LNCaP clone FGC (cell line): ENCODE measurements at regions not wholly inside any gene's neighbourhood (a gene's known extent, or its start where the extent isn't known, plus 50 kb on each side); places are given as distances from the start of the nearest gene placed in this dataset.
"Not testable (repeated sequence)": the region's sequence is repeated elsewhere in the genome, so short reads cannot be mapped to it uniquely, and the experiment has no call there.

Experiments
- DNase-seq: peaks from one replicate; pipeline ENCODE4 v3.0.0-alpha.2; 2011; ENCODE audit warnings: low read depth
- H3K4me3 ChIP-seq: 2 replicates; pipeline ENCODE4 v1.5.1; 2011; ENCODE audit warnings: mild to moderate bottlenecking, low read depth, low read length, control low read depth
- TF ChIP-seq, protein P1 (sequence below): IDR thresholded peaks from 2 replicates; pipeline ENCODE4 v1.5.1; 2012; ENCODE audit warnings: mild to moderate bottlenecking; ENCODE audit not compliant: control insufficient read depth, insufficient read depth; ENCODE audit errors: extremely low read depth

DNA sequence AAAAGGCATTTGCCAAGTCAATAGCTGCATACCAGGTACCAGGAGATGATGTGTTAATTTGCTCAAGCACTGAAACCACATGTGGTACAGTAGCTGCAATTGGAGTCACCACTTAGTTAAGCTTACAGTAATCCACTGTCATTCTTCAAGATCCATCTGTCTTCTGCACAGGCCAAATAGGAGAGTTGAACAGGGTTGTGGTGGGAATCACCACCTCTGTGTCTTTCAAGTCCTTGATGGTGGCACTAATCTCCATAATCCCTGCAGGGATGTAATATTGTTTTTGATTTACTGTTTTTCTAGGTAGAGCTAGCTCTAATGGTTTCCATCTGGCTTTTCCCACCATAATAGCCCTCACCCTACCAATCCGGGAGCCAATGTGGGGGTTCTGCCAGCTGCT lies 91.9 kb downstream of the FCRL5 start:
- DNase-seq, result no peak
- H3K4me3 ChIP-seq, result no peak overlapping the region
- TF ChIP-seq, protein P1, sequence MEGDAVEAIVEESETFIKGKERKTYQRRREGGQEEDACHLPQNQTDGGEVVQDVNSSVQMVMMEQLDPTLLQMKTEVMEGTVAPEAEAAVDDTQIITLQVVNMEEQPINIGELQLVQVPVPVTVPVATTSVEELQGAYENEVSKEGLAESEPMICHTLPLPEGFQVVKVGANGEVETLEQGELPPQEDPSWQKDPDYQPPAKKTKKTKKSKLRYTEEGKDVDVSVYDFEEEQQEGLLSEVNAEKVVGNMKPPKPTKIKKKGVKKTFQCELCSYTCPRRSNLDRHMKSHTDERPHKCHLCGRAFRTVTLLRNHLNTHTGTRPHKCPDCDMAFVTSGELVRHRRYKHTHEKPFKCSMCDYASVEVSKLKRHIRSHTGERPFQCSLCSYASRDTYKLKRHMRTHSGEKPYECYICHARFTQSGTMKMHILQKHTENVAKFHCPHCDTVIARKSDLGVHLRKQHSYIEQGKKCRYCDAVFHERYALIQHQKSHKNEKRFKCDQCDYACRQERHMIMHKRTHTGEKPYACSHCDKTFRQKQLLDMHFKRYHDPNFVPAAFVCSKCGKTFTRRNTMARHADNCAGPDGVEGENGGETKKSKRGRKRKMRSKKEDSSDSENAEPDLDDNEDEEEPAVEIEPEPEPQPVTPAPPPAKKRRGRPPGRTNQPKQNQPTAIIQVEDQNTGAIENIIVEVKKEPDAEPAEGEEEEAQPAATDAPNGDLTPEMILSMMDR, result no peak

DNA sequence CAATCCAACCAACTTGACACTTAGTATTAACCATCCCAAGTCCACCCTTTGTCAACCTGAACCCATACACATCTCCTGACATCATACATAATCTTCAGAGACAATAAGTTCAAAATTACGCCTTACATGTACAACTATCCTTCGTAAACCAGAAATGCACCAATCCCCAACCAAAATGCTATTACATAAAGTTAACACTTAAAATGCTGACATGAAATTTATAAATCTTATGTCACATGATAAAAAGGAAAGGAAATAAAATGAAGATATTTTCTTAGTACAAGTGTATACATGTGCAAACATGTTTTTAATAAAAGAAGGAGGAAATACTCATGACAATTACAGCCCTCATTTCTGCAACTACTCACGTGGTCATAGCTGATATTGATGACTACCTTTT lies 95.0 kb downstream of the FCRL5 start:
- no peak overlapping the region for H3K4me3 ChIP-seq
- TF ChIP-seq, protein P1, result no peak
- DNase-seq, result no peak

DNA sequence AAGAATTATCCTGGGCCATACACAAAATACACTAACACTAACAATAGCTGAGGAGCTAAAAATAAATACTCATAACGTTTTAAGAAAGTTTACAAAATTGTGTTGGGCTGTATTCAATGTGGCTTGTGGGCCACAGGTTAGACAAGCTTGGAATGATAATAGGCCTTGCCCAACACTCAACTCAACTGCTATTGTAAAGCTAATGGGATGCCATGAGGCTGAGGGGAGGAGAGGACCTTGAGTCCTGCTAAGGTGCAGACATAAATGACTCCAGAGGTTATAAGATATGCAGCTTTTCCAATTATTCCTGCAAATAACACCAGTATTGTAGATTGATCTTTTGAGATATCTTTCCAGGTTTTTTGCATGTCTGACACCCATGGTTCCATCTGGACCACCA lies 97.0 kb downstream of the FCRL5 start:
- TF ChIP-seq, protein P1, result no peak
- H3K4me3 ChIP-seq, result no peak overlapping the region
- DNase-seq, result no peak

DNA sequence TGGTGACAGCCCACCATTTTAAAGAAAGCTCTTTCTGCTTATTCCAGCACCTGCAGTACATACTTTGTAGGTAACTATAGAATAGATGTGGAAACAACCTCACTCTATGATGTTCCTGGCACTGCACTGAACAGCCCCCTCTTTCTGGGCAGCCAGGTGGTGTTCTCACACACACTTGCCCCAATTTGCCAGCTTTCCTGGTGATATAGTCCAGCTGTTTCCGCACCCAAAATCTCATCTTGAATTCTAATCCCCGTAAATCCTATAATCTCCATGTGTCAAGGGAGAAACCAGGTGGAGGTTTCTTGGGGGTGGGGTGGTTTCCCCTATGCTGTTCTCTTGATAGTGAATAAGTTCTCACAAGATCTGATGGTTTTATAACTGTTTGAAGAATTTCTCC lies 102.2 kb downstream of the FCRL5 start:
- DNase-seq, result no peak
- H3K4me3 ChIP-seq, result no peak overlapping the region
- TF ChIP-seq, protein P1, result no peak

DNA sequence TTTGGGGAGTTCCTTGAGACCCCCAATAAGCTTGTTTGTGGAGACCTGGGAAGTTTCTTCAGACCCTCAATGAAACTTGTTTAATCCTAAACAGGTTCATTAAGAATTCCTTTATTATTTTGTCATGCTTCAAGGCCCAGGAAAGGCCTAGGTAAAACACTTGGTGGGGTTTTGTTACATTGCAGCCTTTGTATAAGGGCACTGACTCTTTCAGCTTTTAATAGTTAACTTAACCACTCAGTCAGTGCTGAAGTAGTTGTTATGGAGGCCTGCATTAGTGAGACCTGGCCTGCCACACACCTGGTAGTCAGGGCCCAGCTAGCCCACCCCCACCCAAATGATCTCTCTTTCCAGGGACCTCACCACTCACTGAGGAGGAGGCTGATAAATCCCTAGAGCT lies 103.7 kb downstream of the FCRL5 start:
- TF ChIP-seq, protein P1, result no peak
- DNase-seq, result no peak
- no peak overlapping the region for H3K4me3 ChIP-seq

DNA sequence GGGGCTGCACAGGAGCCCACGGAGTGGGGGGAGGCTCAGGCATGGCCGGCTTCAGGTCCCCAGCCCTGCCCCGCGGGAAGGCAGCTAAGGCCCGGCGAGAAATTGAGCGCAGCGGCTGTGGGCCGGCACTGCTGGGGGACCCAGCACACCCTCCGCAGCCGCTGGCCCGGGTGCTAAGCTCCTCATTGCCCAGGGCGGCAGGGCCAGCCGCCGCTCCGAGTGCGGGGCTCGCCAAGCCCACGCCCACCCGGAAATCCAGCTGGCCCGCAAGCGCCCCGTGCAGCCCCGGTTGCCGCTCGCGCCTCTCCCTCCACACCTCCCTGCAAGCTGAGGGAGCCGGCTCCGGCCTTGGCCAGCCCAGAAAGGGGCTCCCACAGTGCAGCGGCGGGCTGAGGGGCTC lies 106.0 kb downstream of the FCRL5 start:
- DNase-seq, H3K4me3 ChIP-seq: not testable (repeated sequence)

DNA sequence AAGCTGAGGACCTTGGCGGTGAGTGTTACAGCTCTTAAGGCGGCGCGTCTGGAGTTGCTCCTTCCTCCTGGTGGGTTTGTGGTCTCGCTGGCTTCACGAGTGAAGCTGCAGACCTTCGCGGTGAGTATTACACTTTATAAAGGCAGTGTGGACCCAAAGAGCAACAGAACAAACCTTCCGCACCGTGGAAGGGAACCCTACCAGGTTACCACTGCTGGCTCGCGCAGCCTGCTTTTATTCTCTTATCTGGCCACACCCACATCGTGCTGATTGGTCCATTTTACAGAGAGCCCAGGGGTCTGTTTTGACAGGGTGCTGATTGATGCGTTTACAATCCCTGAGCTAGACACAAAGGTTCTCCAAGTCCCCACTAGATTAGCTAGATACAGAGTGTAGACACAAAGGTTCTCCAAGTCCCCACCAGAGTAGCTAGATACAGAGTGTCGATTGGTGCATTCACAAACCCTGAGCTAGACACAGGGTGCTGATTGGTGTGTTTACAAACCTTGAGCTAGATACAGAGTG lies 106.6 kb downstream of the FCRL5 start:
- DNase-seq, H3K4me3 ChIP-seq: not testable (repeated sequence)

DNA sequence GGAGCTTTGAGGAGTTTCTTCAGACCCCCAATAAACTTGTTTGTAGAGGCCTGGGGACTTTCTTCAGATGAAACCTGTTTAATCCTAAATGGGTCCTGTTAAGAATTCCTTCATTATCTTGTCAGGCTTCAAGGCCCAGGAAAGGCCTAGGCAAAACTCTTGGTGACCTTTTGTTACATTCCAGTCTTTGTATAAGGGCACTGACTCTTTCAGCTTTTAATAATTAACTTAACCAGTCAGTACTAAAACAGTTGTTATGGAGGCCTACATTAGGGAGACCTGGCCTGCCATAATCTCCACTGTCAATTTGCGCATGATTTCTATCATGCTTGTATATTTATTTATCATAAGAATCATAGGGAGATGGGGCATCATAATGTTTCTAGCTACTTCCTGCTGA lies 110.2 kb downstream of the FCRL5 start:
- H3K4me3 ChIP-seq, result no peak overlapping the region
- TF ChIP-seq, protein P1, result no peak
- DNase-seq, result no peak
